ENCODE measurements at regions not wholly inside any gene's neighbourhood (a gene's known extent, or its start where the extent isn't known, plus 50 kb on each side); places are given as distances from the start of the nearest gene placed in this dataset.
"Not testable (repeated sequence)": the region's sequence is repeated elsewhere in the genome, so short reads cannot be mapped to it uniquely, and the experiment has no call there.

- CTCF ChIA-PET: no interaction called here
- POLR2A ChIA-PET: no interaction called here
Measured at GRCh38 chr3:162670181-162670580, 1173.6 kb downstream of the OTOL1 start.

GRCh38 chr3:162677475-162677874, 1180.9 kb downstream of the OTOL1 start:
- CTCF ChIA-PET: no interaction called here

GRCh38 chr3:162678941-162679340, 1182.3 kb downstream of the OTOL1 start:
- CTCF ChIA-PET: no interaction called here
- POLR2A ChIA-PET: no interaction called here

More at GRCh38 chr3:162677475-162677874, 1180.9 kb downstream of the OTOL1 start:
- POLR2A ChIA-PET: no interaction called here

GRCh38 chr3:162684260-162684659, 1187.7 kb downstream of the OTOL1 start:
- CTCF ChIA-PET: no interaction called here

GRCh38 chr3:162699291-162699690, 1202.7 kb downstream of the OTOL1 start:
- ChIA-PET POLR2A (no interaction called here), CTCF (no interaction called here)

More at GRCh38 chr3:162684260-162684659, 1187.7 kb downstream of the OTOL1 start:
- POLR2A ChIA-PET: no interaction called here

GRCh38 chr3:162701211-162701610, 1204.6 kb downstream of the OTOL1 start:
- CTCF ChIA-PET: no interaction called here

GRCh38 chr3:162702768-162703385, 1206.3 kb downstream of the OTOL1 start:
- ChIA-PET POLR2A (no interaction called here), CTCF (no interaction called here)

More at GRCh38 chr3:162701211-162701610, 1204.6 kb downstream of the OTOL1 start:
- POLR2A ChIA-PET: no interaction called here

- POLR2A ChIA-PET: no interaction called here
- CTCF ChIA-PET: no interaction called here
Measured at GRCh38 chr3:162704238-162704637, 1207.6 kb downstream of the OTOL1 start.

- ChIA-PET POLR2A (no interaction called here), CTCF (no interaction called here)
Measured at GRCh38 chr3:162704799-162705385, 1208.3 kb downstream of the OTOL1 start.

- CTCF ChIA-PET, POLR2A ChIA-PET: not testable (repeated sequence)
Measured at GRCh38 chr3:162708394-162708793, 1211.8 kb downstream of the OTOL1 start.

- POLR2A ChIA-PET, CTCF ChIA-PET: not testable (repeated sequence)
Measured at GRCh38 chr3:162708942-162709706, 1212.5 kb downstream of the OTOL1 start.

- CTCF ChIA-PET: no interaction called here
Measured at GRCh38 chr3:162710332-162711112, 1213.9 kb downstream of the OTOL1 start.

GRCh38 chr3:162717074-162717473, 1220.5 kb downstream of the OTOL1 start:
- POLR2A ChIA-PET, CTCF ChIA-PET: not testable (repeated sequence)

More at GRCh38 chr3:162710332-162711112, 1213.9 kb downstream of the OTOL1 start:
- POLR2A ChIA-PET: no interaction called here

GRCh38 chr3:162718697-162719096, 1222.1 kb downstream of the OTOL1 start:
- CTCF ChIA-PET: no interaction called here
- POLR2A ChIA-PET: no interaction called here

GRCh38 chr3:162719684-162720341, 1223.2 kb downstream of the OTOL1 start:
- ChIA-PET CTCF (no interaction called here), POLR2A (no interaction called here)

- ChIA-PET CTCF (no interaction called here), POLR2A (no interaction called here)
Measured at GRCh38 chr3:162721736-162722135, 1225.1 kb downstream of the OTOL1 start.

GRCh38 chr3:162722337-162722736, 1225.7 kb downstream of the OTOL1 start:
- POLR2A ChIA-PET: no interaction called here

GRCh38 chr3:162722796-162723195, 1226.2 kb downstream of the OTOL1 start:
- POLR2A ChIA-PET, CTCF ChIA-PET: not testable (repeated sequence)

More at GRCh38 chr3:162722337-162722736, 1225.7 kb downstream of the OTOL1 start:
- CTCF ChIA-PET: no interaction called here

- ChIA-PET CTCF (interaction anchor here (0.6 kb wide), 1 partner anchor 286 kb away, joined by 3 read pairs; no protein-coding TSS in a partner anchor), POLR2A (no interaction called here)
Measured at GRCh38 chr3:162729686-162730085, 1233.1 kb downstream of the OTOL1 start.

GRCh38 chr3:162731961-162732360, 1235.4 kb downstream of the OTOL1 start:
- POLR2A ChIA-PET, CTCF ChIA-PET: not testable (repeated sequence)
